ENCODE measurements at regions not wholly inside any gene's neighbourhood (a gene's known extent, or its start where the extent isn't known, plus 50 kb on each side); places are given as distances from the start of the nearest gene placed in this dataset.
A peak's percentile ranks its signal among the peaks of the same experiment; 100 is the strongest.

DNA sequence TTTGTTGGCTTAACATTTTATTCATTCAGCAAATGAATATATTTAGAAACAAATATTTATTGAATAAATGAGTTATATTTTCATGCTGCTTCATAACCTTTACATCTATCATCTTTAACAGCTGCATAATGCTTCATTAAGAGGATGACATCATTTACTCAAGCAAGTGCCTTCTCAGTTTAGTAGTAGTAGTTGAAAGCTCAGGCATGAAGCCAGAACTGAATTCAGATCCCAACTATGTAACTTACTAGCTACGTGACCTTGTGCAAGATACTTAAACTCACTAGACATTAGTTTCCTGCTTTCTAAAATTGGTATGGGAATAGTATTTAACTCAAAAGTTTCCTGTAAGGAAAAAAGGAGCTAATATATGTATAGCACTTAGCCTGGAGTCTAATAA lies 90.3 kb downstream of the TMPRSS5 start:
- peak; percentile 73 for DNase-seq

DNA sequence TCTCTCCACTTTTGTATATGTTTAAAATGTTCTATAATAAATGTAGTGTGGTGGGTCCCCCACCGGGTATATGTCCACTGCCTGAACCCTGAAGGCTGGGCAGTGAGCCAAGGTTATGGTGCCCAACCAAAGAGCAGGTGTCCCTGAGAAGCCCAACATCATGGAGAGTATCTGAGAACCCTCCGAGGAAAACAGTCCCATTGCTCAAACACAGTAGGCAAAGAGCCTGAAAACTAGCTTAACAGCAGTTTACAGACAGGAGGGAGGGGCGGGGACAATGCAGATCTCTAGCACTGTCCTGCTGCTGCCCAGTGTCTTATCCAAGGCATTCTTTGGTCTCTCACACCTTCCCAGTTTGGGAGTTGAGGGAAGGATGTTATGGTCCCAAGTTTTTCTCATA lies 91.0 kb downstream of the TMPRSS5 start:
- no peaks in the 10 kb centered on the region for H4K20me1 ChIP-seq (ENCODE audit: insufficient read depth)
- no peak for TF ChIP-seq EZH2phosphoT487 (IDR thresholded peaks at IDR 0.05; ENCODE audit: insufficient read depth, low read depth)
- no peak for TF ChIP-seq EZH2 (IDR thresholded peaks at IDR 0.05; ENCODE audit: insufficient read depth, poor library complexity, severe bottlenecking)
- peaks cover 15% of the 10 kb centered on the region; the same call in 1 of the 2 replicates for H3K4me1 ChIP-seq (ENCODE audit: insufficient read depth)
- no peak overlapping the region for H3K4me3 ChIP-seq
- peaks cover 22% of the 10 kb centered on the region for H3F3A ChIP-seq (ENCODE audit: insufficient read depth)
- no peaks in the 10 kb centered on the region for H3K79me2 ChIP-seq (ENCODE audit: insufficient read depth)
- no peaks in the 10 kb centered on the region for H3K9me2 ChIP-seq (ENCODE audit: insufficient read depth)
- in situ Hi-C loops (cut with MboI), result no loop called here
- H3K4me2 ChIP-seq (ENCODE audit: unreplicated experiment), result no peak overlapping the region
- no peaks in the 10 kb centered on the region for H3K36me3 ChIP-seq (ENCODE audit: low read depth)
- H3K9ac ChIP-seq, result no peak overlapping the region
- WGBS, 2 experiments (ENCODE audit: low coverage in 1 of 2, low lambda C conversion rate in 2 of 2, missing lambda C conversion rate in 2 of 2), result 61 to 67% methylated on average over 3 of the region's 3 CpGs
- no peaks in the 10 kb centered on the region for H3K27me3 ChIP-seq (replicated peaks; ENCODE audit: insufficient read depth)
- no peak overlapping the region for H2AFZ ChIP-seq
- no peak overlapping the region for H3K27ac ChIP-seq
- H3K9me3 ChIP-seq (ENCODE audit: low read depth), result no peaks in the 10 kb centered on the region
- DNase-seq, result no peak

More for the DNA sequence above, 90.3 kb downstream of the TMPRSS5 start:
- H3K4me2 ChIP-seq (ENCODE audit: unreplicated experiment), result no peak overlapping the region
- no peak for TF ChIP-seq EZH2phosphoT487 (IDR thresholded peaks at IDR 0.05; ENCODE audit: insufficient read depth, low read depth)
- TF ChIP-seq EZH2 (IDR thresholded peaks at IDR 0.05; ENCODE audit: insufficient read depth, poor library complexity, severe bottlenecking), result no peak
- H3K9ac ChIP-seq, result no peak overlapping the region
- no peaks in the 10 kb centered on the region for H3K36me3 ChIP-seq (ENCODE audit: low read depth)
- peaks cover 15% of the 10 kb centered on the region; the same call in 1 of the 2 replicates for H3K4me1 ChIP-seq (ENCODE audit: insufficient read depth)
- H3K27ac ChIP-seq, result no peak overlapping the region
- in situ Hi-C loops (cut with MboI), result no loop called here
- no peak overlapping the region for H2AFZ ChIP-seq
- H3K27me3 ChIP-seq (replicated peaks; ENCODE audit: insufficient read depth), result no peaks in the 10 kb centered on the region
- H3K4me3 ChIP-seq, result no peak overlapping the region
- H3F3A ChIP-seq (ENCODE audit: insufficient read depth), result peaks cover 22% of the 10 kb centered on the region
- H3K9me2 ChIP-seq (ENCODE audit: insufficient read depth), result no peaks in the 10 kb centered on the region
- no peaks in the 10 kb centered on the region for H3K9me3 ChIP-seq (ENCODE audit: low read depth)
- no peaks in the 10 kb centered on the region for H3K79me2 ChIP-seq (ENCODE audit: insufficient read depth)
- 11 to 14% methylated on average over 1 of the region's 1 CpG for WGBS, 2 experiments (ENCODE audit: low coverage in 1 of 2, low lambda C conversion rate in 2 of 2, missing lambda C conversion rate in 2 of 2)
- H4K20me1 ChIP-seq (ENCODE audit: insufficient read depth), result no peaks in the 10 kb centered on the region

DNA sequence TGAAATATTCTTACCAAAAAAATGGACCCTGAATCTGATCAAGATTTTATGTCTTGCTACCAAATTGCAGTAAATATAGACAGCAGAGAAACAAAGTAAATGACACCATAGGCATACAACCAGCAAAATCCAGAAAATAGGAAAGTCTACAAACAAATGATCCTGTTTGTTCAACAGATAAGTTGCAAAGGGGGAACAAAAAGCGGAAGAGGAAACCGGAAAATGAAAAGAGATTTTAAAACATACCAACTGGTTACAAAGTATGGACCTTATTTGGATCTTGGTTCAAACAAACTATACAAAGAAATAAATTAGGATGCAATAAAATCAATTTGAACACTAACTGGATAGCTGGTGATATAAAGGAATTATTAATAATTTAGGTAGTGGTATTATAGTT lies 92.0 kb downstream of the TMPRSS5 start:
- H4K20me1 ChIP-seq (ENCODE audit: insufficient read depth), result no peaks in the 10 kb centered on the region
- 92 to 98% methylated on average over 2 of the region's 2 CpGs for WGBS, 2 experiments (ENCODE audit: low coverage in 1 of 2, low lambda C conversion rate in 2 of 2, missing lambda C conversion rate in 2 of 2)
- H3K36me3 ChIP-seq (ENCODE audit: low read depth), result no peaks in the 10 kb centered on the region
- no peak overlapping the region for H3K4me3 ChIP-seq
- H3K27me3 ChIP-seq (replicated peaks; ENCODE audit: insufficient read depth), result no peaks in the 10 kb centered on the region
- H2AFZ ChIP-seq, result no peak overlapping the region
- peaks cover 18% of the 10 kb centered on the region for H3F3A ChIP-seq (ENCODE audit: insufficient read depth)
- in situ Hi-C loops (cut with MboI), result no loop called here
- no peak overlapping the region for H3K4me2 ChIP-seq (ENCODE audit: unreplicated experiment)
- no peak overlapping the region for H3K27ac ChIP-seq
- no peaks in the 10 kb centered on the region for H3K9me2 ChIP-seq (ENCODE audit: insufficient read depth)
- H3K79me2 ChIP-seq (ENCODE audit: insufficient read depth), result no peaks in the 10 kb centered on the region
- TF ChIP-seq EZH2phosphoT487 (IDR thresholded peaks at IDR 0.05; ENCODE audit: insufficient read depth, low read depth), result no peak
- TF ChIP-seq EZH2 (IDR thresholded peaks at IDR 0.05; ENCODE audit: insufficient read depth, poor library complexity, severe bottlenecking), result no peak
- no peaks in the 10 kb centered on the region for H3K9me3 ChIP-seq (ENCODE audit: low read depth)
- no peak for DNase-seq
- H3K4me1 ChIP-seq (ENCODE audit: insufficient read depth), result peaks cover 15% of the 10 kb centered on the region; the same call in 1 of the 2 replicates
- H3K9ac ChIP-seq, result no peak overlapping the region

DNA sequence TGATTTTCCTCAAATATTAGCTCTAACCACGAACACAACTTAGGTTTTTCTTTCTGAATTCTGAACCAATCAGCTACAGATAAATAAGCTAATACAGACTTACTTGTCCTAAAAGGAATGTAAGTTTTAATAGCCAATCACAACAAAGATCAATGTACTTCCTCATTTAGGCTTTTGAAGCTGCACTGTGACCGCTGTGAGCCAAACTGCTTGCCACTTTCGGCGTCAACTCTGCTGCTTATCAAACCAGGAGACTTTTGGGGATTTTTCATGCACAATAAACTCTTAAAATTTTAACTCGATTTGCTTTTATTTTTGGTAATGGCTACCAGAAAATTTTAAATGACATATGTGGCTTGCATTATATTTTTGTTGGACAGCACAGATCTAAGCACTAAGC lies 92.5 kb downstream of the TMPRSS5 start:
- no peaks in the 10 kb centered on the region for H3K9me2 ChIP-seq (ENCODE audit: insufficient read depth)
- 75 to 81% methylated on average over 5 of the region's 5 CpGs for WGBS, 2 experiments (ENCODE audit: low coverage in 1 of 2, low lambda C conversion rate in 2 of 2, missing lambda C conversion rate in 2 of 2)
- peaks cover 14% of the 10 kb centered on the region for H3F3A ChIP-seq (ENCODE audit: insufficient read depth)
- DNase-seq, result no peak
- no peak overlapping the region for H3K27ac ChIP-seq
- no peaks in the 10 kb centered on the region for H3K9me3 ChIP-seq (ENCODE audit: low read depth)
- in situ Hi-C loops (cut with MboI), result no loop called here
- no peak overlapping the region for H3K9ac ChIP-seq
- H3K27me3 ChIP-seq (replicated peaks; ENCODE audit: insufficient read depth), result no peaks in the 10 kb centered on the region
- H3K36me3 ChIP-seq (ENCODE audit: low read depth), result no peaks in the 10 kb centered on the region
- H3K4me1 ChIP-seq (ENCODE audit: insufficient read depth), result peaks cover 13% of the 10 kb centered on the region; the same call in 1 of the 2 replicates
- TF ChIP-seq EZH2 (IDR thresholded peaks at IDR 0.05; ENCODE audit: insufficient read depth, poor library complexity, severe bottlenecking), result no peak
- TF ChIP-seq EZH2phosphoT487 (IDR thresholded peaks at IDR 0.05; ENCODE audit: insufficient read depth, low read depth), result no peak
- H3K4me2 ChIP-seq (ENCODE audit: unreplicated experiment), result no peak overlapping the region
- no peak overlapping the region for H2AFZ ChIP-seq
- H3K79me2 ChIP-seq (ENCODE audit: insufficient read depth), result no peaks in the 10 kb centered on the region
- H3K4me3 ChIP-seq, result no peak overlapping the region
- H4K20me1 ChIP-seq (ENCODE audit: insufficient read depth), result no peaks in the 10 kb centered on the region

DNA sequence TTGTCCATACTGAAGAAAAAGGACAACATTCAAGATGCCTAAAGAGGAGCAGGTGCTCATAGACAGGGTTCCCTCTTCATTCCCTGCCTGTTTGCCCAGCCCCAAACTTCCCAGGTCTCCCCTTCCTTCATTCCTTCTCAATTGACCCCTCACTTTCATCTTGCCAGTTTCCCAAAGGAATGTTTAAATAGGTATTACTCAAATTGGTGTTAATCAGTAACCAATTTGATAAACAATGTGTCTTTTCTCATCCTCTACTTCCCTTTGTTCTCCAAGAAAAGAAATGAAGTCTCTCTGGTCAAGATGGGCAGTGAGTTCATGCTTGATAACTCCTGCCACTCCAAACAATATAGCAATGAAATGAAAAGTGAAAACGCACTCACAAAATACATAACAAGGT lies 101.9 kb downstream of the TMPRSS5 start:
- Histone ChIP-seq H3K27me3 (replicated peaks; ENCODE audit: insufficient read depth) (peaks cover 22% of the 10 kb centered on the region; the same call in 1 of the 2 replicates), H3F3A (ENCODE audit: insufficient read depth) (no peaks in the 10 kb centered on the region), H3K4me1 (ENCODE audit: insufficient read depth) (peaks cover 6% of the 10 kb centered on the region; the same call in 1 of the 2 replicates), H3K9ac (no peak overlapping the region), H3K9me2 (ENCODE audit: insufficient read depth) (no peaks in the 10 kb centered on the region), H3K36me3 (ENCODE audit: low read depth) (no peaks in the 10 kb centered on the region), H3K4me2 (ENCODE audit: unreplicated experiment) (no peak overlapping the region), H3K4me3 (no peak overlapping the region), H3K79me2 (ENCODE audit: insufficient read depth) (no peaks in the 10 kb centered on the region), H2AFZ (no peak overlapping the region), H3K27ac (no peak overlapping the region), H3K9me3 (ENCODE audit: low read depth) (no peaks in the 10 kb centered on the region), H4K20me1 (ENCODE audit: insufficient read depth) (no peaks in the 10 kb centered on the region)
- in situ Hi-C loops (cut with MboI), result no loop called here
- TF ChIP-seq EZH2phosphoT487 (IDR thresholded peaks at IDR 0.05; ENCODE audit: insufficient read depth, low read depth) (no peak), EZH2 (IDR thresholded peaks at IDR 0.05; ENCODE audit: insufficient read depth, poor library complexity, severe bottlenecking) (no peak)
- 59 to 65% methylated on average over 1 of the region's 1 CpG for WGBS, 2 experiments (ENCODE audit: low coverage in 1 of 2, low lambda C conversion rate in 2 of 2, missing lambda C conversion rate in 2 of 2)
- no peak for DNase-seq

Data from GM23248 (cell line).